ENCODE measurements at regions not wholly inside any gene's neighbourhood (a gene's known extent, or its start where the extent isn't known, plus 50 kb on each side); places are given as distances from the start of the nearest gene placed in this dataset.

- no peak for DNase-seq (ENCODE audit: low read depth)
Measured at GRCh38 chr13:40118337-40118736, 462.9 kb downstream of the COG6 start.

GRCh38 chr13:40119852-40120251 is 464.4 kb downstream of the COG6 start:
- no peak for DNase-seq (ENCODE audit: low read depth)

DNA sequence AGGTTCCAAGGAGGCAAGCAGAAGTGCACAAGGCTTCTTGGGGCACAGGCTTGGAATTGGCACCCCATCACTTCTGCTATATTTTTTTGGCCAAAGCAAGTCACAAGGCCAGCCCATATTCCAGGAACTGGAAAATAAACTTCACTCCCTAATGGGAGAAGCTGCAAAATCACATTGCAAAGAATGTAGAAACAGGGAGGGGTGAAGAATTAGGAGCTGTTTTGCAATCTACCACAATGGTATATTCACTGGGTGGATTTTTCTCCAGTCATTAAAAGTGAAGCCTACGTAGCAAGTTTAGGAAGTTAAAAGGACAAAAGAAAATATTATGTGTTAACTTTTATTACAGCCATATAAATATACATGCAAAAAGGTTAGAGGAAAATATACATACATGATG is 464.8 kb downstream of the COG6 start:
- DNase-seq (ENCODE audit: low read depth) = no peak

DNA sequence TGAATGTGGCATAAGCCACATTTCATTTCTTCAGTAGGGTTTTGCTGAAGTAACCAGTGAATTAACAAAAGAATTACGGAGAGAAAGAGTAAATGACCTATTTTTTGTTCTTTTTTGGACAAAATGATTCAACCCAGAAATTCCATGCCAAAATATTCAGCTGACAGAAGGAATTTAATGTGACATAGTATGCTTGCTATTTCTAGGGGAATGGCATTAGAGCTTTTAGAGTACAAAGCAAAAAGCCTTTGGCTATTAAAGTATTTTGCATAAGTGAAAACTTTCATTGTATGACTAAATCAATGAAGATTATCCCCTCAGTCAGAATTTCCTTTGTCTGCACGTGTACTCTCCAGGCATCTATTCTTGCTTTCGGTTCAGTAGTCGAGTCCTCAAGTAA is 465.3 kb downstream of the COG6 start:
- no peak for DNase-seq (ENCODE audit: low read depth)

GRCh38 chr13:40121722-40122121 is 466.3 kb downstream of the COG6 start:
- DNase-seq (ENCODE audit: low read depth) = no peak

- DNase-seq (ENCODE audit: low read depth) = no peak
Measured at GRCh38 chr13:40123962-40124632, 468.6 kb downstream of the COG6 start.

DNA sequence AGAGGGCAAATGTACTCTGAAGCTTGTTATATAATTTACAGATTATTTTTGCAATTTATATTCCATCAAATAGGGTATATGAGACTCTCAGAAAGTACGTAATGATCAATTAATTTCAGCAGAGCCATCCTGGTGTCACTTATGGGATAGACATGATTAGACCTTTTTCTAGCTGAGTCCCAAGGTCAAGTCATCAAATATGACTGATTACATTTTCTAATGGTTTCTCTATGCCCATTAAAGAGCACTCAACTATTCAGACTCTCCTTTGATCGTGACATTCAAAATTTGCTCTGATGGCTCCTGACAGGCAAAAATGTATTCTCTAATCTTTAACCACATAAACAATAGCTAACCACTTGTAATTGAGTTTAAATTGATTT is 469.2 kb downstream of the COG6 start:
- no peak for DNase-seq (ENCODE audit: low read depth)

GRCh38 chr13:40125336-40125735 is 469.9 kb downstream of the COG6 start:
- no peak for DNase-seq (ENCODE audit: low read depth)

- DNase-seq (ENCODE audit: low read depth) = no peak
Measured at GRCh38 chr13:40126306-40127085, 471.0 kb downstream of the COG6 start.

DNA sequence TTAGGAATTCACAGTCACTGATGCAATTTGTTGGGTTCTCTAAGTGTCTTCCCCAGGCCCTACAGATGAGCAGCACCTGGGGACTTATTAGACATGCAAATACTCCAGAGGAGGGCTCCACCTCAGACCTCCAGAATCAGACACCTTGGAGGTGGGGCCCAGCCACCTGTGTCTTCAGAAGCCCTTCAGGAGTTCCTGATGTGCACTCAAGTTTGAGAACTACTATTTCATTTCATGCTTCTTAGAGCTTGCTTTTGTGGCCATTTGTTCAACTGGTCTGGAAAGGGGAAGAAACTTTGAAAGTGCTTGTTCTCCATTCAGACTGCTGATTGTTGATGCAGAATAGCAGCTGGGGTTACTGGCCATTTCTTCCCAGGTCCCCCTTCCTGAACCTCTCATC is 472.0 kb downstream of the COG6 start:
- DNase-seq (ENCODE audit: low read depth) = no peak

DNA sequence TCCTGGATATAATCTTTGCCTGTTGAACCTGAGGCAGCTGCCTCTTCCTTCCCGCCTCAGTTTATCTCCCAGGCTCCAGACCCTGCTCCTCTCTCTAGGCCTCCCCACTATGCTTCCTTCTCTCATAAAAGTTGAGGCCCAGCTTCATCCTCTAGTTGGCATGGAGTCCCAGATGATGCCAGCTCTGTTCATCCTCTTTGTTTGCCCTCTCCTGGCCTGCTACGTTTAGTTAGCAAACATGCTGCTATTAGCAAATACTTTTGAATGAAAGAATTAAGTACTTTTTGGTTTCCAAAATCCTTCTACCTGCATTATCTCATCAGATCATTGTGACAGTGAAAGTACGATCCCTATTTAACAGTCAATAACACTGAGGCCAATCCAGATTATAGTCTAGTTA is 472.5 kb downstream of the COG6 start:
- DNase-seq (ENCODE audit: low read depth) = no peak

DNA sequence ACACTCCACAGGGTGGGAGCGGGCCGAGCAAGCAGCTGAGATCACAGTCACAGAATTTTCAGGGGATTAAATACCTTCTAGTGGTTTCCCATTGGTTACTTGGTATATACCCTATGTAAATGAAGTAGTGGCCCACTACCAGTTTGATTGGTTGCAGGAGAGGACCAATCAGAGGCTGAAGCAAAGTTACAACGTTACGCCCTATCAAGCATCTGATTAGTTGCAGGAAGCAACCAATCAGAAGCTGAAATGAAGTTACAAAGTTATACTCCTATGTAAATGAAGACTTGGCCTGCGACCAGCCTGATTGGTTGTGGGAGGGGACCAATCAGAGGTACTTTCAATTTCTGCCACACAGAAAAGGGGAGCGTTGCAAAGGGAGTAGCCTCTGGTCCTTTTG is 474.0 kb downstream of the COG6 start:
- DNase-seq (ENCODE audit: low read depth) = no peak

DNA sequence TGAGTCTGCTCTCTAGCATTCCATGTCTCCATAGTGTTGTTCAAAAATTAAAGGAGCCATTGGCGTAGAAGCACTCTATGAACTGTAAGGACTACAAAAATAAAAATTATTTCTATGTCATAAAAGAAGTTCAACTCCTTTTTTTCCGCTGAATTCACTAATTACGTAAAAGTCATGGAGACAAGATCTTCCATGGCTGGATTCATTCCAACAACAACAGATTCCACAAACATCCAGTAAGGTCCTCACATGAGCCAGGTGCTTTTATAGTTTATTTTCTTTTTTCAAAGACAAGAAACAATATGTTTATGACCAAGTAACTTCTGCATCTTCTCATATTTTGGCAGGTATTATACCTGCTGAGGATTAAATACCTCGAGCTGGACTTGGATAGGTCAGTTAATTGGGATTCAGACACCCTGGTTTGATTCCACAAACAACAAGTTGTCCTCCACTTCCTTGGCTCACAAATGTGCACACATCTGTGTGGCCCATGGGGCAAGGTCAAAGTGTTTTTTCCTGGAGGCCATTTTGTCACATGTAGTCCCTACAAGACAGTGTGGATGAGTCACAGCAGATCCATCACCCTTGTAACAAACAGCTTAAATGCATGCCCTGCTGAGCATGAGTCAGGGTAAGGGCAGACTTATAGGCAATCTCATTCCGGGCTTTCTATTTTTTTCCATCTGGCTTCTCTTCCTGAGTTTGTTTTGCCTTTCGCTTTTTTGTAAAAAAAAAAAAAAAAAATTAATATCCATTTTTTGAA is 475.6 kb downstream of the COG6 start:
- DNase-seq (ENCODE audit: low read depth) = no peak

DNA sequence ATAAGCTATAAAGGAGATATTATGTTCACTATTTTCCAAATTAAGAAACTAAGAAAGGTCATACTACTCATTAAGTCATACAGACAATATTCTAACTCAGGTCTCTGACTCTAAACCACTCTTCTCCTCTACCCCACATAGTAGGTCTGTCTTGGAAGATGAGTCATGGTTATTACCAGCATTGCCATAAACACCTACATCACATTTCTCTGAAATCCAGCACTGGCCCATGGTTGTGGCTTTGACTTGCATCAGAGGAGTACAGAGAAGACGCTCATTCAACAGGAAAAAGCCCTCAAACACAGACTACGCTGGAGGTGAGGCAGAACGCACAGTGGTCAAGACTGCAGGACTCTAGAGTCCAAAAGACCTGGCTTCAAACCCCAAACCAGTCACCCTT is 476.8 kb downstream of the COG6 start:
- no peak for DNase-seq (ENCODE audit: low read depth)

- no peak for DNase-seq (ENCODE audit: low read depth)
Measured at GRCh38 chr13:40136896-40137295, 481.4 kb downstream of the COG6 start.

- DNase-seq (ENCODE audit: low read depth) = no peak
Measured at GRCh38 chr13:40137400-40137799, 481.9 kb downstream of the COG6 start.

DNA sequence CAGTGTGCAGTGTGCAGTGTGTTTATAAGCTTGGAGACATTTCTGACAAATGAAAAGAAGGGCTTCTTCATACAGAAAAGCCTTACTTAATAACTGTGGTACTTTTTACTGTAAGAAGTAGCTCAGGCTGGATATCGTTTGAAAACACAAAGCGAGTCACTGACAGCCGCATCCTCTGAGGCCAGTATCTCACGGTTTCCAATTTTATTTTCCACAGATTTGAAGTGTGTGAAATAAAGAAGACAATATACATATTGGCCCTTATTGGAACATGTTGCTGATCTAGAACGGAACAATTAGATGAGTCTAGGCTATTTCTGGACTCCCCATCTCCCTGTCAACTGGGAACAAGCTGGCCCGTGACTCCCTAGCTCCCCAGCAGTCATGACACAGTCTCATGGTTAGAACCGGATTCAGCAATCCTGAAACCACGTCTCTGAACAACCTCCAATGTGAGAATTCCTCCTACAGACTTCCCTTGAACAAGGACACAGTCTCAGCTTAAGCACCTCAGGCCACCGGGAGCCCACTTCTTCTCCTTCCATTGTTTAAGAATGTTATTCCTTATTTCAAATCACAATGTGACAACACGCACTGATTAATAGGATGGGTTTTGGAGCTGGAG is 484.5 kb downstream of the COG6 start:
- no peak for DNase-seq (ENCODE audit: low read depth)

DNA sequence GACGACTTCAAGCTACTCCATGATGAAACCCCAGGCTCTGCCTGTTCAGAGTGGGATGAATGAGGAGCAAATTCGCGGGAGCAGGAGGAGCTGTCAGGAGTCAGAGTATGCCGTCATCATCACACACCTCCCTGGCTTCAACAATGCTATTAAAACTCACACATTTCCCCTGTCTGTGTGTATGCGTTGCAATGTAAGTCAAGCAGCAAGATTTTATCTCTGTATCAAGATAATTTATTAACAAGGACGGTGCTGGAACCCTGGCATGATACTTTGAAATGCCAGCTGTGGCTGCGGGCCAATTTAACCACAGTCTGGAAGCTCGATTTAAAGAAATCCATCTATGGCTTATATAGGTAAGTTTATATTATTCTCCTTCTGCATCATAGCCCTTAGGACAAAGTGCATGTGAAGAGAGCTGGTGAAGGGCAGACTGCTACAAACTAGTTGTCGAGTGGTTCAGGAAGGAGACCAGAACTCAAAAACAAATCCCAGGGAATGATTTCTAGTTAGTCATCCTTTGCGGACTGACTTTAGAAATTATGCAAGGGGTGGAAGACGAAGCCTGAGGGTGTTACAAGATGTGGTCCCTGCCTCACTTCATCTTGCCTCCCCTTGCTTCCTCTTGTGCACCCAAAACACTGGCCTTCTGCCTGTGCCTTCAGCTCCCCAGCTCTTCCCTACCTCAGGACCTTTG is 486.5 kb downstream of the COG6 start:
- DNase-seq (ENCODE audit: low read depth) = no peak

DNA sequence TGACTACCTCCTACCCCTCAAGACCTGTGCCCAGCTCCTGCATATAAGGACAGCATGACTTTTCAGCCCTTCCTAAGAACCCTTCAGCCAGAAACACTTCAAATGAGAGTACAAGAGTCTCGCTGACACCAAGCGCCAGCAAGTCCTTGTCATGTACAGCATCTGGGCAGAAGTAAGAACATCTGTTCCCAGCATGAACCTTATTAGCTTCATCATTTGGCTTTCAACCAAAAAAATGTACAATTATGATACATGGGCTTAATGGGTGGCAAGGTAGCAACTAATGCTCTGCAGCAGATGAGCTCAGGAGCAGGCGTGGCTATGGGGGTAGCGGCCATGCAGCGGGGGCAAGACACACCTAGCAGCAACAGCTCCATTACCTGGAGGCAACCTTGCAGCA is 487.6 kb downstream of the COG6 start:
- no peak for DNase-seq (ENCODE audit: low read depth)

DNA sequence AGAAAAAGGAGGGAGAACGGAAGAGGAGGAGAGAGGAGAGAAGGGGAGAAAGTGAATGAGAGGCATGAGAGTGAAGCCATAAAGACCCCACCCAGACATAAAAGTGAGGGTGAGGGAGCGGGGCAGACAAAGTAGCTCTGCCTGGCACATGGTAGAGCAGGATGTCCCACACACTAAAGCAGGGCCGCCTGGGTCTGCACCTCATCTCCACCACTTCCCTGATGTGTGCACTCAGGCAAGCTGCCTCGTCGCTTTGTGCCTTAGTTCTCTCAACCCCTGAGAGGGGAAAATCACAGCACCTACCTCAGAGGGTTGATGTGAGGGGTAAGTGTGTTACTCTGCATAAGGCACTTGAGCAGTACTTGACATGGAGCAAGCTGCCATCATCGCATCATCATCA is 488.1 kb downstream of the COG6 start:
- no peak for DNase-seq (ENCODE audit: low read depth)

- no peak for DNase-seq (ENCODE audit: low read depth)
Measured at GRCh38 chr13:40145139-40145538, 489.7 kb downstream of the COG6 start.

DNA sequence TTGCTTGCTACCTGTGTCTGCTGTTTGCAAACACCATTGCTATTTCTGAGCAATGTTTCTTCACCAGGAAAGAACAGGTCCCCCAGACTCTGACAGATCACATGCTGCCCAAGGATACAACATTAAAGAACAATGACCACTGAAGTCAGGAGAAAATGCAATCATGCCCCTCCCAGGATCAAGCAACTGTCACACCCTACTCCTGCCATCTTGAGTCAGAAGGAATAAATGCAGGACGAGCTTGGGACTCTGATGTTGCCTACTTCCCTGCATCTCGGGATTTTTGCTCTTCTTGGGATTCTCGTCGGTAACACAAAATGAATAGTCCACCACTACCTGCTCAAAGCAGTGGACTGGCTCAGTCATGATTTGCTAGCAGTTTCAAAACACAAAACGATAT is 490.6 kb downstream of the COG6 start:
- DNase-seq (ENCODE audit: low read depth) = no peak
